HCT116 (cell line): ENCODE measurements at regions not wholly inside any gene's neighbourhood (a gene's known extent, or its start where the extent isn't known, plus 50 kb on each side); places are given as distances from the start of the nearest gene placed in this dataset.
A peak's percentile ranks its signal among the peaks of the same experiment; 100 is the strongest.

Experiments used
- ATAC-seq: fragments of 200-7000 bp; cut with Tn5 transposase; 2 replicates; pipeline ENCODE4 v1.9.1; 2020; ENCODE audit warnings: mild to moderate bottlenecking, moderate library complexity
- BruUV-seq: library from RNA; stranded (reverse); fragments of 400-500 nt; replicated peaks from 2 replicates; lab custom pipeline; 2021; lab: Mats Ljungman, UMichigan
- CTCF ChIA-PET: fragments of 300-600 bp; sonication (Branson Sonifier 250); formaldehyde crosslinking; loops from one replicate; lab custom pipeline; 2021; ENCODE audit warnings: antibody characterized with exemption; lab: Charles Lee
- POLR2A ChIA-PET: fragments of 300-600, 350-600 bp; sonication (Branson Sonifier 250); formaldehyde crosslinking; loops from one replicate; lab custom pipeline; 2021; ENCODE audit warnings: antibody characterized with exemption; lab: Charles Lee
- RAD21 ChIA-PET, 2 experiments: fragments of 300-600 bp; sonication (Branson Sonifier 250); formaldehyde crosslinking; loops; one replicate each; lab custom pipeline; 2023; ENCODE audit warnings: low total read pairs in 2 of 2; ENCODE audit not compliant: uncharacterized antibody in 2 of 2, unreplicated experiment in 2 of 2, low non-redundant PET in 1 of 2; lab: Charles Lee
- DNase-seq: peaks from one replicate; pipeline ENCODE4 v3.0.0-alpha.2; 2010; ENCODE audit warnings: low read depth, low spot score
- H2AFZ ChIP-seq: fragments of 200-600 bp; shearing (Covaris generic), sonication (generic); 2 replicates; pipeline ENCODE4 v1.6.1; 2017; ENCODE audit warnings: low read depth, mixed run types, mixed read lengths, antibody characterized with exemption, low read length; ENCODE audit not compliant: poor library complexity, severe bottlenecking
- H3K27ac ChIP-seq: 2 replicates; pipeline ENCODE4 v1.5.1; 2012; ENCODE audit warnings: low read depth, low read length
- H3K27me3 ChIP-seq: fragments of 200-600 bp; sonication (generic); 2 replicates; pipeline ENCODE4 v1.6.1; 2016; ENCODE audit warnings: mixed run types, low read length, mixed read lengths; ENCODE audit not compliant: insufficient read depth
- H3K36me3 ChIP-seq, 2 experiments: fragments of 200-500 bp in 1 of 2; fragments of 200-600 bp in 1 of 2; sonication (Bioruptor generic) in 1 of 2; sonication (generic) in 1 of 2; 2 replicates each; pipeline versions ENCODE4 v1.5.1 to v1.6.1; 2014 to 2016; ENCODE audit warnings: low read length in 2 of 2, inconsistent platforms in 1 of 2, mixed read lengths in 1 of 2, mixed run types in 1 of 2; ENCODE audit not compliant: insufficient read depth in 2 of 2, control insufficient read depth in 1 of 2
- H3K4me1 ChIP-seq, 2 experiments: fragments of 200-600 bp in 1 of 2; sonication (generic) in 1 of 2; 2 replicates each; pipeline versions ENCODE4 v1.5.1 to v1.6.1; 2012 to 2017; ENCODE audit warnings: low read length in 2 of 2, inconsistent platforms in 1 of 2, mild to moderate bottlenecking in 1 of 2, mixed read lengths in 1 of 2, mixed run types in 1 of 2, moderate library complexity in 1 of 2; ENCODE audit not compliant: insufficient read depth in 2 of 2, control insufficient read depth in 1 of 2
- H3K4me2 ChIP-seq: fragments of 200-600 bp; sonication (generic); 2 replicates; pipeline ENCODE4 v1.6.1; 2017; ENCODE audit warnings: mixed run types, low read length, mixed read lengths
- H3K4me3 ChIP-seq, 2 experiments: fragments of 200-600 bp in 1 of 2; sonication (generic) in 1 of 2; replicated peaks in 1 of 2; 2 replicates each; pipeline ENCODE4 v1.5.1; 2011 to 2016; ENCODE audit warnings: low read length in 2 of 2, control low read depth in 1 of 2, low read depth in 1 of 2, mild to moderate bottlenecking in 1 of 2, mixed read lengths in 1 of 2, mixed run types in 1 of 2
- H3K79me2 ChIP-seq: fragments of 200-600 bp; sonication (generic); 2 replicates; pipeline ENCODE4 v1.6.1; 2017; ENCODE audit warnings: mild to moderate bottlenecking, mixed run types, low read length, moderate library complexity, mixed read lengths; ENCODE audit not compliant: insufficient read depth
- H3K9ac ChIP-seq: fragments of 200-600 bp; sonication (generic); 2 replicates; pipeline ENCODE4 v1.6.1; 2016; ENCODE audit warnings: low read length, mixed read lengths
- H3K9me2 ChIP-seq: fragments of 200-600 bp; sonication (generic), shearing (Covaris generic); 2 replicates; pipeline ENCODE4 v1.6.1; 2017; ENCODE audit warnings: mixed run types, mild to moderate bottlenecking, moderate library complexity; ENCODE audit not compliant: insufficient read depth
- H3K9me3 ChIP-seq, 2 experiments: fragments of 200-500 bp in 1 of 2; fragments of 200-600 bp in 1 of 2; sonication (Bioruptor generic) in 1 of 2; sonication (generic) in 1 of 2; 2 replicates each; pipeline ENCODE4 v1.6.1; 2014 to 2017; ENCODE audit warnings: low read length in 2 of 2, mixed read lengths in 2 of 2, inconsistent platforms in 1 of 2, low read depth in 1 of 2, mild to moderate bottlenecking in 1 of 2, mixed run types in 1 of 2, moderate library complexity in 1 of 2; ENCODE audit not compliant: control insufficient read depth in 1 of 2, insufficient read depth in 1 of 2
- H4K20me1 ChIP-seq: fragments of 200-600 bp; sonication (generic), shearing (Covaris generic); 2 replicates; pipeline ENCODE4 v1.6.1; 2017; ENCODE audit warnings: mixed run types, mild to moderate bottlenecking, moderate library complexity; ENCODE audit not compliant: insufficient read depth
- CEBPB ChIP-seq: IDR thresholded peaks from 2 replicates; pipeline ENCODE4 v1.6.1; 2012; ENCODE audit warnings: low read depth
- EGR1 ChIP-seq: IDR thresholded peaks from 2 replicates; pipeline ENCODE4 v1.6.1; 2012; ENCODE audit warnings: low read depth
- MAX ChIP-seq: IDR thresholded peaks from 2 replicates; pipeline ENCODE4 v1.6.1; 2012
- POLR2A ChIP-seq: IDR thresholded peaks from 2 replicates; pipeline ENCODE4 v1.7.0; 2011; ENCODE audit warnings: borderline replicate concordance; ENCODE audit not compliant: insufficient read depth, insufficient read length; ENCODE audit errors: extremely low read depth
- POLR2AphosphoS5 ChIP-seq: IDR thresholded peaks from 2 replicates; pipeline ENCODE4 v1.6.1; 2011; ENCODE audit warnings: mild to moderate bottlenecking, low read depth, low read length, moderate library complexity
- SIN3A ChIP-seq: IDR thresholded peaks from 2 replicates; pipeline ENCODE4 v1.6.1; 2012; ENCODE audit warnings: low read depth
- SRF ChIP-seq: IDR thresholded peaks from 2 replicates; pipeline ENCODE4 v1.6.1; 2012; ENCODE audit warnings: low read depth
- TCF7L2 ChIP-seq: IDR thresholded peaks from 2 replicates; pipeline ENCODE4 v1.7.0; 2011; ENCODE audit warnings: borderline replicate concordance, inconsistent platforms; ENCODE audit not compliant: insufficient read depth, insufficient read length; ENCODE audit errors: extremely low read depth
- YY1 ChIP-seq: IDR thresholded peaks from 2 replicates; pipeline ENCODE4 v1.6.1; 2011; ENCODE audit warnings: low read length, low read depth, moderate library complexity, mild to moderate bottlenecking; ENCODE audit not compliant: insufficient replicate concordance; ENCODE audit errors: extremely low read depth
- ZFX ChIP-seq: fragments of 450-650 bp; IDR thresholded peaks from 2 replicates; pipeline ENCODE4 v1.6.1; 2017
- intact Hi-C: fragments of 100-400 bp; cut with micrococcal nuclease; formaldehyde crosslinking; loops from 2 replicates; pipeline ENCODE4 v1.10.0; 2022
- TF ChIP-seq, protein P1 (sequence below), 3 experiments: fragments of 200-600 bp in 1 of 3; sonication (generic) in 1 of 3; IDR thresholded peaks in 2 of 3; conservative IDR thresholded peaks in 1 of 3; 2 replicates each; pipeline ENCODE4 v1.5.1; 2012 to 2017; ENCODE audit warnings: low read depth in 2 of 3, low read length in 2 of 3, antibody characterized with exemption in 1 of 3, borderline replicate concordance in 1 of 3, control low read depth in 1 of 3, mild to moderate bottlenecking in 1 of 3, mixed read lengths in 1 of 3, mixed run types in 1 of 3, moderate library complexity in 1 of 3; ENCODE audit not compliant: insufficient read depth in 1 of 3
- TF ChIP-seq, protein P2 (sequence below): IDR thresholded peaks from 2 replicates; pipeline ENCODE4 v1.6.1; 2011; ENCODE audit warnings: mild to moderate bottlenecking, low read length, moderate library complexity; ENCODE audit not compliant: insufficient replicate concordance; ENCODE audit errors: extremely low read depth

GRCh38 chr7:20506175-20506574 lies 109.3 kb upstream of the ABCB5 start:
- Histone ChIP-seq H3K4me2 (no peak overlapping the region), H4K20me1 (no peaks in the 10 kb centered on the region), H3K4me3 (no peak overlapping the region), H2AFZ (no peak overlapping the region), H3K9ac (no peak overlapping the region), H3K36me3 (no peaks in the 10 kb centered on the region), H3K79me2 (no peaks in the 10 kb centered on the region), H3K9me3 (no peaks in the 10 kb centered on the region), H3K9me2 (no peaks in the 10 kb centered on the region; the same call in 1 of the 2 replicates), H3K27me3 (no peaks in the 10 kb centered on the region), H3K4me1 (no peaks in the 10 kb centered on the region), H3K27ac (no peak overlapping the region)
- intact Hi-C loops = no loop called here
- TF ChIP-seq ZFX = no peak
- TF ChIP-seq, protein P1, sequence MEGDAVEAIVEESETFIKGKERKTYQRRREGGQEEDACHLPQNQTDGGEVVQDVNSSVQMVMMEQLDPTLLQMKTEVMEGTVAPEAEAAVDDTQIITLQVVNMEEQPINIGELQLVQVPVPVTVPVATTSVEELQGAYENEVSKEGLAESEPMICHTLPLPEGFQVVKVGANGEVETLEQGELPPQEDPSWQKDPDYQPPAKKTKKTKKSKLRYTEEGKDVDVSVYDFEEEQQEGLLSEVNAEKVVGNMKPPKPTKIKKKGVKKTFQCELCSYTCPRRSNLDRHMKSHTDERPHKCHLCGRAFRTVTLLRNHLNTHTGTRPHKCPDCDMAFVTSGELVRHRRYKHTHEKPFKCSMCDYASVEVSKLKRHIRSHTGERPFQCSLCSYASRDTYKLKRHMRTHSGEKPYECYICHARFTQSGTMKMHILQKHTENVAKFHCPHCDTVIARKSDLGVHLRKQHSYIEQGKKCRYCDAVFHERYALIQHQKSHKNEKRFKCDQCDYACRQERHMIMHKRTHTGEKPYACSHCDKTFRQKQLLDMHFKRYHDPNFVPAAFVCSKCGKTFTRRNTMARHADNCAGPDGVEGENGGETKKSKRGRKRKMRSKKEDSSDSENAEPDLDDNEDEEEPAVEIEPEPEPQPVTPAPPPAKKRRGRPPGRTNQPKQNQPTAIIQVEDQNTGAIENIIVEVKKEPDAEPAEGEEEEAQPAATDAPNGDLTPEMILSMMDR (IDR thresholded peaks at IDR 0.05 in 2 of 3, conservative IDR thresholded peaks at IDR 0.05 in 1 of 3; ENCODE audit: borderline replicate concordance in 1 of 3, insufficient read depth in 1 of 3, low read depth in 2 of 3, low read length in 2 of 3) = no peak
- no peak for TF ChIP-seq MAX
- TF ChIP-seq CEBPB = no peak
- no peak for TF ChIP-seq YY1
- TF ChIP-seq TCF7L2 = peak; percentile 74
- no peak for TF ChIP-seq POLR2AphosphoS5
- TF ChIP-seq SIN3A = no peak
- BruUV-seq = no TSS peak
- ChIA-PET POLR2A (no interaction called here), RAD21 (no interaction called here), CTCF (no interaction called here)
- ATAC-seq = no peak
- DNase-seq = no peak

DNA sequence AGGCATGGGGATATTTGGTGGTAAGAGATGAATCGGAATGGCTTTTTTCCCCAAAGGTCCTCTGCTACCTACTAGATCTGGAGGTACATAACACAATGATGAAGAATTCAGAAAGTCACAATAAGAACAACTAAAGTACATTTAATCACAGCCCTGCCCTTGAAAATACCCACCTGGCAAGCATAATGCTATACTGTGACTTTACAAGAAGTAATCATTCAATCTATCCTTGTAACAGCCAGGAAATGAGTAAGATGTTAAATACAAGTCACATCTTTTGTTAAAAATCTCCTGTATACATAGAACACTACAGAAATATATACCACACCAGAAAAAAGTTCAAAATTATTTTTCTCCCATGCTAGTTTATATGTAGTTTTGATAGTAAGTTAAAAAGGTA lies 108.3 kb upstream of the ABCB5 start:
- no peak overlapping the region for H3K4me3 ChIP-seq
- RAD21 ChIA-PET = no interaction called here
- H3K27ac ChIP-seq = no peak overlapping the region
- H3K27me3 ChIP-seq = no peaks in the 10 kb centered on the region
- no peaks in the 10 kb centered on the region for H3K36me3 ChIP-seq
- no peaks in the 10 kb centered on the region for H3K79me2 ChIP-seq
- no TSS peak for BruUV-seq
- H3K9me3 ChIP-seq = no peaks in the 10 kb centered on the region
- no peaks in the 10 kb centered on the region for H3K4me1 ChIP-seq
- no peaks in the 10 kb centered on the region for H4K20me1 ChIP-seq
- CTCF ChIA-PET = no interaction called here
- no peaks in the 10 kb centered on the region; the same call in 1 of the 2 replicates for H3K9me2 ChIP-seq
- POLR2A ChIA-PET = no interaction called here
- intact Hi-C loops = no loop called here
- no peak overlapping the region for H3K9ac ChIP-seq
- no peak overlapping the region for H2AFZ ChIP-seq
- ATAC-seq = no peak
- TF ChIP-seq POLR2A (no peak), EGR1 (no peak), SRF (no peak), TCF7L2 (no peak), ZFX (no peak), YY1 (no peak)
- TF ChIP-seq, protein P2, sequence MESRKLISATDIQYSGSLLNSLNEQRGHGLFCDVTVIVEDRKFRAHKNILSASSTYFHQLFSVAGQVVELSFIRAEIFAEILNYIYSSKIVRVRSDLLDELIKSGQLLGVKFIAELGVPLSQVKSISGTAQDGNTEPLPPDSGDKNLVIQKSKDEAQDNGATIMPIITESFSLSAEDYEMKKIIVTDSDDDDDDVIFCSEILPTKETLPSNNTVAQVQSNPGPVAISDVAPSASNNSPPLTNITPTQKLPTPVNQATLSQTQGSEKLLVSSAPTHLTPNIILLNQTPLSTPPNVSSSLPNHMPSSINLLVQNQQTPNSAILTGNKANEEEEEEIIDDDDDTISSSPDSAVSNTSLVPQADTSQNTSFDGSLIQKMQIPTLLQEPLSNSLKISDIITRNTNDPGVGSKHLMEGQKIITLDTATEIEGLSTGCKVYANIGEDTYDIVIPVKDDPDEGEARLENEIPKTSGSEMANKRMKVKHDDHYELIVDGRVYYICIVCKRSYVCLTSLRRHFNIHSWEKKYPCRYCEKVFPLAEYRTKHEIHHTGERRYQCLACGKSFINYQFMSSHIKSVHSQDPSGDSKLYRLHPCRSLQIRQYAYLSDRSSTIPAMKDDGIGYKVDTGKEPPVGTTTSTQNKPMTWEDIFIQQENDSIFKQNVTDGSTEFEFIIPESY = no peak
- no peak for DNase-seq
- H3K4me2 ChIP-seq = no peak overlapping the region
